PC-9 (cell line): ENCODE measurements at regions not wholly inside any gene's neighbourhood (a gene's known extent, or its start where the extent isn't known, plus 50 kb on each side); places are given as distances from the start of the nearest gene placed in this dataset.

Source experiments
- EZH2 ChIP-seq: fragments of 200-600 bp; sonication (generic); IDR thresholded peaks from 2 replicates; pipeline ENCODE4 v1.8.0; 2017; ENCODE audit warnings: antibody characterized with exemption, low read depth
- TF ChIP-seq, protein P1 (sequence below): fragments of 200-600 bp; sonication (generic); conservative IDR thresholded peaks from 2 replicates; pipeline ENCODE4 v1.6.1; 2017; ENCODE audit warnings: mixed run types, antibody characterized with exemption, mild to moderate bottlenecking, moderate library complexity

DNA sequence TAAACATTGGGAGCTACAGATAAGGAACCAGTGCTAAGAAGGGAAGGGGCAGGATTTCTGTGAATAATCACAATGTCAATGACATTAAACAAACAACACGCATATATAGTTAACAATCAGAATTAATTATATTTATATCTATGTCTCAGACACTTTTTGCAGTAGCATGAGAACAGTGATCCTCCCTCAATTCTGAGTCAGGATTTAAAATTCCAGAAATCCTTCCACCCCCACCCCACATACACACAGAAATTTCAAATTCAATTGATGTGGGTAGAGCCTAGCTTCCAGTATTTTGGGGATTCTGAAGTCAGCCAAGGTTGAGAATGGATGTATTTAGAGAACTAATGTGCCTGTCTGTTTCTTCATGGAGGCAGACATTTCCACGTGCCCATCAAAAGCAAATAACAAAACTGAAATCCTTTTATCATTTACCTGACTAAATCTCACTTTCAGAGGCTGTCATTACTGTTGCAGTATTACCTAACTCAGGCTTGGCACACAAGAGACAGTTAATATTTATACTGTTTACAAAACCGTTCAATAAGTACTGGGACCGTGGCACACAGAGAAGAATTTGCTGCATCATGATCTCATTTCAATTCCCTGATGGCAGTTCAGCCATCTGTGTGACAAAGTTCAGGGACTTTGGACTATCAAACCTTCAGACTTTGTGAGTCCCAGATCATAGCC lies 116.6 kb upstream of the PALS2 start:
- TF ChIP-seq, protein P1, sequence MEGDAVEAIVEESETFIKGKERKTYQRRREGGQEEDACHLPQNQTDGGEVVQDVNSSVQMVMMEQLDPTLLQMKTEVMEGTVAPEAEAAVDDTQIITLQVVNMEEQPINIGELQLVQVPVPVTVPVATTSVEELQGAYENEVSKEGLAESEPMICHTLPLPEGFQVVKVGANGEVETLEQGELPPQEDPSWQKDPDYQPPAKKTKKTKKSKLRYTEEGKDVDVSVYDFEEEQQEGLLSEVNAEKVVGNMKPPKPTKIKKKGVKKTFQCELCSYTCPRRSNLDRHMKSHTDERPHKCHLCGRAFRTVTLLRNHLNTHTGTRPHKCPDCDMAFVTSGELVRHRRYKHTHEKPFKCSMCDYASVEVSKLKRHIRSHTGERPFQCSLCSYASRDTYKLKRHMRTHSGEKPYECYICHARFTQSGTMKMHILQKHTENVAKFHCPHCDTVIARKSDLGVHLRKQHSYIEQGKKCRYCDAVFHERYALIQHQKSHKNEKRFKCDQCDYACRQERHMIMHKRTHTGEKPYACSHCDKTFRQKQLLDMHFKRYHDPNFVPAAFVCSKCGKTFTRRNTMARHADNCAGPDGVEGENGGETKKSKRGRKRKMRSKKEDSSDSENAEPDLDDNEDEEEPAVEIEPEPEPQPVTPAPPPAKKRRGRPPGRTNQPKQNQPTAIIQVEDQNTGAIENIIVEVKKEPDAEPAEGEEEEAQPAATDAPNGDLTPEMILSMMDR = no peak
- TF ChIP-seq EZH2 = no peak
